Activated CD4-positive, alpha-beta T cell treated with anti-CD3 and anti-CD28 coated beads, Interleukin-2, amount 50 U/mL, for 1 hour (primary cell): ENCODE measurements at regions not wholly inside any gene's neighbourhood (a gene's known extent, or its start where the extent isn't known, plus 50 kb on each side); places are given as distances from the start of the nearest gene placed in this dataset.
"Not testable (repeated sequence)": the region's sequence is repeated elsewhere in the genome, so short reads cannot be mapped to it uniquely, and the experiment has no call there.

Experiments
- DNase-seq: peaks from one replicate; pipeline ENCODE4 v3.0.0-alpha.2; 2020

GRCh38 chr21:35382696-35383095 is 333.6 kb upstream of the RUNX1 start:
- no peak for DNase-seq

DNA sequence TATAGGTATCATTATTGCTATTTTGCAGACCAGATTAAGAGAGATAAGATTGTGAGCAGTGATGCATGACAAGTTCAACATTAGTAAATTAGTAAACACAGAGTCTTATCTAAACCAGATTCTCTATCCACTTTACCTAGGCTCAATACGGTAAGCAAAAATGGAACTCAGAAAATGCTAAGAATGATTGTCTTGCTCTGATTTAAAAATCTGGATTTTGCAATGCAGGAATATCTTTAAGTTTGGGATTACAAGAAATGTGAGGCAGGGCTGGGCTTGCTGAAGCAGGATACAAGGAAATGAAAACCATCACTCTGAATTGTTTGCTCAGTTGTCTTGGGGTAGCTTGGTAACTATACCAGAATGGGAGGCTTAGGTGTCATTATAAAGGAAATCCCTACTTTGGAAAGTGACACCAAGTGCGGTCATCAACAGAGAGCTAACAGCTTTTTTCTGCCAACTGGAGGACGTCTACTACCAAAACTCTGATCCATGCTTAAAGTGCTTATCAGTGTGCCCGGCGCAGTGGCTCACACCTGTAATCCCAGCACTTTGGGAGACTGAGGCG is 332.7 kb upstream of the RUNX1 start:
- DNase-seq = no peak

DNA sequence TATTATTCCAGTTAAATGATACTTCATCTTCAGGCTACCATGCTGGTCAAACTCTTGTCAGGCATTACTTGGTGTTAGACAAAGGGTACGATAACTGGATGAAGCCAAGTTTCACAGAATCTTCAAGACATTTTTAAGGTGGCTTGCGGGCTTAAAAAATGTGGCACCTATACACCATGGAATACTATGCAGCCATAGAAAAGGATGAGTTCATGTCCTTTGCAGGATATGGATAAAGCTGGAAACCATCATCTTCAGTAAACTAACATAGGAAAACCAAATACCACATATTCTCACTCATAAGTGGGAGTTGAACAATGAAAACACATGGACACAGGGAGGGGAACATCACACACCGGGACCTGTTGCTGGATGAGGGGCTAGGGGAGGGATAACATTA is 331.2 kb upstream of the RUNX1 start:
- DNase-seq = not testable (repeated sequence)

- no peak for DNase-seq
Measured at GRCh38 chr21:35378881-35379280, 329.8 kb upstream of the RUNX1 start.

DNA sequence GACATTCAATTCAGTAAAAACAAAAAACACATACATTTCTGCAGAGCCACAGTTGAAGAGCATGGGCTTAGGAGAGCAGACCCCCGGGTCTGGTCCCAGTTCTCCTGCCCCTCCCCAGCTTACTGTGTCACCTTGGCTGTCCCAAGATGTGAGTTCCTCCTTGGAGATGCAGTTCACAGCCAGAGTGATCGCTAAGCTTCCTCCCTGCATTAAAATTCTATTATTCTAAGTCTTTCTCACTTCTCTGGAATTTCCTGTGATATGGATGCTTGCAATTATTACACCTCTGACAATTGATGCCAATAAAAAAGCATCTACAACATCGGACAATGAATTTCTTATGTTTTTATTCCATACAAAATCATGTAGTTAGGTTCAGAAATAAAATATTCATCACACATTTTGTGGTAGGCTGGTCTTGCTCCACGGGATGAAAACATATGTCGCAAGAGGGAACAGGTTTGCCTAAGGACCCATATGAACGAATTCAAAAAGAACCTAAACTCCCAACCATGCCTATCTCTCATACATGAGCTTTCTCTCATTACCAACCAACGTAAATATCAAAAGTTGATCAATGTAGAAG is 328.5 kb upstream of the RUNX1 start:
- DNase-seq = no peak

DNA sequence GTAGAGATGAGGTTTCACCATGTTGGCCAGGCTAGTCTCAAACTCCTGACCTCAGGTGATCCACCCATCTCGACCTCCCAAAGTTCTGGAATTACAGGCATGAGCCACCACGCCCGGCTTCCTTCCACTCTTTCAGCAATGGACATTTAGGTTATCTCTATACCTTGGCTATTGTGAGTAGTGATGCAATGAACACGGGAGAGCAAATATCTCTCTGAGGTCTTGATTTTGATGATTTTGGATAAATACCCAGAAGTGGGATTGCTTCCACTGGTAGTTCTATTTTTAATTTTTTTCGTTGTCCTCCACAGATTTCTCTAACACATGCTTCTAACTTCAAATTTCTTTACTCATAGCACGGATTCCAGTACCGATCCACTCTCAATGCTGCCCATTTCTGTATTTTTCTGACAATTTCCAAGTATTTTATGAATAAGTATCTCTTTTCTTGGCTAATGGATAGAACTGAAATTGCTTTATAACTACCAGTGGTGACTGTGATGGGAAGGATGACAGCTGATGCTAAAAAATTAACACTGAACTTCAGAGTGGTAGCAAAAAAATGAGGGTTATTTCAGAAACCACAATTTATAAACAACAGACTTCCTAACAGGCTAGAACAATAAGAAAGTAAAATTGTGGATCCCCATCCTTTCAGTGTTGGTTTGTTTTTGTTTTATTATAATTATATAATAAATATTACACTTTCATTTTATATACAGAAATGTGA is 327.5 kb upstream of the RUNX1 start:
- DNase-seq = no peak

GRCh38 chr21:35375115-35375514 is 326.0 kb upstream of the RUNX1 start:
- no peak for DNase-seq

GRCh38 chr21:35373998-35374397 is 324.9 kb upstream of the RUNX1 start:
- no peak for DNase-seq

DNA sequence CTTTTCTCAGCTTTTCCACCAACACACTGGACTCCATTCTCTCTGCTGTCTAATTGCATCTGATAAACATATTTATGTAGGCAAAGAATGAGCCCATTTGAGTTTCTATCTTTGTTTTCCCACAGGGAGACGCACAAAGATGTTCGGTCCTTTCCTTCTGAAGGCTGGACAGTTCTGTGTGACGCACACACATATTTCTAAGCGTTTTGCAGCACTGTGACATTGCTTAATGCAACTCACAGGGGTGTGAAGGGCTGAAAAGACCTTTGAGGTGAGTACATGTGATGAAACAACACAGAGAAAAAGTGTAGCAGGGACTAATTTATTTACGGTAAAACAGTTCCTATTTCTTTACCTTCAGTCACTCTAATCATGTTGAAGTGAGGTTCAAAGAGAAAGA is 323.1 kb upstream of the RUNX1 start:
- no peak for DNase-seq

- no peak for DNase-seq
Measured at GRCh38 chr21:35370671-35371070, 321.6 kb upstream of the RUNX1 start.

DNA sequence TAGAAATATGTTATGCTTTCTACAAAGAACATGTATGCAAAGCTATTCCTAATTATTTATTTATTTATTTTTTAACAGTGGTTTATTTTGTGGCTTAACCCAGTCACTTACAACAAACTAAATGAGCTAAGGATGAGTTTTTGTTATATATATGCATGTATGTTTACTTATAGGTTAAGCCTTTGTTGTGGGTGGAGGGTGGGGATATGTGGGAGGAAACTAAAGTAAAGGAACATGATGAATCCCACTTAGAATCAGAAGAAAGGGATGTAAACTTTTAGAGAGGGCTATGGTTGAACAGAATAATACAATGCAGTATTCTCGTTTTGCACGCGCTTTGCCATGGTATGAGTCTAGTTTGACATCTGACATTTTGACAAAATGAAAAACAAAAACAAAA is 321.0 kb upstream of the RUNX1 start:
- no peak for DNase-seq

DNA sequence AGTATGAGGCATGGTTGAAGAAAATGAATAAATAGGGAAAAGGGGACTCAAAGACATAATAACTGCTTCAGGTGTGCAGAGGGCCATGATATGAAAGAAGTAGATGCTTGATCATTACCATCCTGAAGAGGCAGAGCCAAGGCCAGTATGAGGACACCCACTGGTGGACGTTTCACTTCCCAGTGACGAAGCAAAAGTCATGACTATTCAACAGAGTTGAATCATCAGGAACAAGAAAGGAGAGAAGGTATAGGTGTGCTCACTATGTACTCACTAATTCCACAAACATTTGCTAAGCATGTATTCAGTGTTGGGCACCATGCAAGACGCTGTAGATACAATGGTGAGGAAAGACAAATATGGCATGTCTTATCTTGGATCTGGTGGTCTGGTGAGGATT is 319.2 kb upstream of the RUNX1 start:
- DNase-seq = no peak

- DNase-seq = no peak
Measured at GRCh38 chr21:35367553-35367952, 318.5 kb upstream of the RUNX1 start.

GRCh38 chr21:35366394-35367080 is 317.4 kb upstream of the RUNX1 start:
- DNase-seq = no peak

- no peak for DNase-seq
Measured at GRCh38 chr21:35363458-35363857, 314.4 kb upstream of the RUNX1 start.

DNA sequence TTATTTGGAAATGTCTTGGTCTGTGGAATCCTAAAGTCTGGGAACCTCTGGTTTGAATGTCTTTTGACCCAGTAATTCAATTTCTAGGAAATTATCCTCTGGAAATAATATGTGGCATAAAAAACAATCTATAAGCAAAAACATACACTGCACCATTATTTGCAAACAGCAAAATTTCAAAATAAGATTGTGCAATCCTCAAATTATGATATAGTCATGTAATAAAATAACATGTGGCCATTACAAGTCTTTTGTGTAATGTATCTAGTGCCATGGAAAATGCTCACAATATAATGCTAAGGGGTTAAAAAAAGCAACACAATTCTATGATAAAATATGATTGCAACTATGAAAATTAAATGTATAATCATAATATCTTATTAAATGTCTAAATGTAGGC is 312.9 kb upstream of the RUNX1 start:
- DNase-seq = no peak

- DNase-seq = no peak
Measured at GRCh38 chr21:35360870-35361570, 311.9 kb upstream of the RUNX1 start.

DNA sequence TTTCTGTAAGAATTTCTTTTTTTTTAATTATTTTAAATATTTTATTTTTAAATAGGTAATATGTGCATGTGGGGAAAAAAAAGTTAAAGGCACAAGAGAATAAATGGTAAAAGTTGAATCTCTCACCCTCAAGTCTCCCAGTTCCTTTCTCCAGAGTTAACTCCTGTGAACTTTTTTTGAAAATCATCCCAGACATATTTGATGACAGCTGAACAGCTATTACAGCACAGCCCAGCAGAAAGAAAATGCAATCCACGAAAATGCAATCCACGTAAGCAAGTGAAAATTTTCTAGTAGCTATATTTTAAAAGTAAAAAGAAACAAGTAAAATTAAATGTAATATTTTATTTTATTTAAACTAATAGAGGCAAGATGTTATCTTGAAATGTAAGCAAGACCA is 310.0 kb upstream of the RUNX1 start:
- no peak for DNase-seq

DNA sequence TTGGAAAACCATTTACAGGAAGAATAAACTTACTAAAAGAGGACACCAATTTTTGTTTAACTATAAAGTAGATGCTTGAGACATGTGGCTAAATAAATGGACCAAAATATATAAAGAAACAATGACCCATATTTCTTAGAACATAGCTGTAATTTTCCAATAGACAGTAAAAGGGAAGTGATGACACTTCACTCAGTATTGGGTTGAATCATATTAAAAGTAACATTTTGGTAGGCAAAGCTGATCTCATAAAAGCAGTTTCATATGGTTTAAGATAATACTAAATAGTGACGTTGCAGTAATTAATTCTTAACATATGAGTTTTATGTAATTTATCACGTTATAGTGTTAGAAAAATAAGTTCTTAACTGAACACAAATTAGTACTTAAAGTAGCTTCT is 308.9 kb upstream of the RUNX1 start:
- no peak for DNase-seq

DNA sequence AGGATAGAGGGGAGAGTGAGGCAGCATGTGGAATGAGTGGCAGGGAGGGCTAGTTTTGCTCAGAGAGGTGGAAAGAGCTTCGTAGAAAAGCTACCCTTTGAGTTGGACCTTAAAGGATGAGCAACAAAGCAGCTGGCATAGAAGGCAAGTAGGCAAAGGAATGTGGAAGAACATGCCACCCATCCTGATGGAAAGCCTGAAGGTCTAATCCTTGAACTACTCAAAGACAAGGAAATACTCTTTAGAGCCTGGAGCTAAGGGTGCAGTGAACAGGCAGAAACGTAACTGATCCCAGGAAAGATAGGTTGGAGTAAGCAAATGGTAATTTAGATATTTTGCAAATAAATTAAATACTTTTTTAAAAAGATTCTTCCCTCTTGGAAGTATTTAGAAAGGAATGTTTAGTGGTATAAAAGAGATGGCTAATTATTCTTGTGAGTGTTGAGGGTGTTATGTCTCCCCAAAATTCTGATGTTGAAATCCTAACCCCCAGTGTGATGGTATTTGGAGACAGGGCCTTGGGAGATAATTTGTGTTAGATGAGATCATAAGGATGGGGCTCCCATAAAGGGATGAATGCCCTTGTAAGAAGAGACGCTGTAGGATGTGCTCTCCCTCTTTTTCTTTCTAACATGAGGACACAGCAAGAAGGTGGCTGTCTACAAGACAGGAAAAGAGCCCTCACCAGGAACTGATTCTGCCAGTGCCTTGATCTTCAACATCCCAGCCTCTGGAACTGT is 308.1 kb upstream of the RUNX1 start:
- no peak for DNase-seq

DNA sequence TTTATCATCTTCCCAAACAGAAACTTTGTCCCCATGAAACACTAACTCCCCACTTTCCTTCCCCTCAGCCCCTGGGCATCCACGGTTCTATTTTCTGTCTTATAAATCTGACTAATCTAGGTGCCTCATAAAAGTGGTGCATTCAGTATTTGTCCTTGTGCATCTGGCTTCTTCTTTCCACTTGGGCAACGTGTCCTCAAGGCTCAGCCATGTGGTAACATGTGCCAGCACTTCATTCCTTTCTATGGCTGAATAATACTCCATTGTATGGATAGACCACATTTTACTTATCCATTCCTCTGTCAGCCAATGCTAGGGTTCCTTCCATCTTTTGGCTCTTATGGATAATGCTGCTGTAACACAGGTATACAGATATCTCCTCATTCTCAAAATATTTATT is 305.0 kb upstream of the RUNX1 start:
- DNase-seq = no peak

DNA sequence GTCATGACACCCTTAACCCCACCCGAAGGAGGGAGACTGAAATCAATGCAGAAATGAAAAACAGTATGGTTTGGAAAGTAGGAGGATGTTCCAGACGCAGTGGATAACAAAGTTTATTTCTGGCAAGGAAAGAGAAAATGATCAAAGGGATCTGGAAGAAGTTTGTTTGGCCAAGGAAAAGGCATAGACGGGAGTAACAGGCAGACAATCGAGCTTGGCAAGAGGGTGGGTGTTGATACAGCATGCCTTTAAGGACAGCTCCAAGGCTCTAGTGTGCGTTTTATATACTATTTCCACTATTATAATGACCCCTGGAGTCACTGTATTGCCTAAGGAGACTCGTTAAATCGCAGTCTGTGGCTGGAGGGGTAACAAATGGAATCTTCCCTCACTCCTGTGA is 303.7 kb upstream of the RUNX1 start:
- DNase-seq = no peak
